ENCODE measurements at regions not wholly inside any gene's neighbourhood (a gene's known extent, or its start where the extent isn't known, plus 50 kb on each side); places are given as distances from the start of the nearest gene placed in this dataset.

DNA sequence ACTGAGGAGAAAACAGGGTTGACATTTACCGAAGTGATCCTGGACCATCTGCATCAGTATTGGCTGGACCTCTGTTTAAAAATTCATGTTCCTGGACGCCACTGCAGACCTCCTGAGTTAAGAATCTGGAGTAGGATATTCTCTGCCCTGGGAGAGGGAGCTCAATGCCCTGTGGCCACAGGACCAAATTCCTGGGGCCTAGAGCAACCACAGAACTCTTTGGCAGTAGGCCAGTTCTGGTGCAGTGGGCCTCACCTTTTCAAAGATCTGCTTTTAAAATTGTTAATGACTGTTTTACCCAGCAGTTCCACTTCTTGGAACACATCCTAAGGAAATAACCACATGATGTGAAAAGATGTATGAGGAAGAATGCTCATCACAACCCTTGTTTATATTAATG lies 133.3 kb upstream of the ADPGK start:
- DNase-seq: no peak

DNA sequence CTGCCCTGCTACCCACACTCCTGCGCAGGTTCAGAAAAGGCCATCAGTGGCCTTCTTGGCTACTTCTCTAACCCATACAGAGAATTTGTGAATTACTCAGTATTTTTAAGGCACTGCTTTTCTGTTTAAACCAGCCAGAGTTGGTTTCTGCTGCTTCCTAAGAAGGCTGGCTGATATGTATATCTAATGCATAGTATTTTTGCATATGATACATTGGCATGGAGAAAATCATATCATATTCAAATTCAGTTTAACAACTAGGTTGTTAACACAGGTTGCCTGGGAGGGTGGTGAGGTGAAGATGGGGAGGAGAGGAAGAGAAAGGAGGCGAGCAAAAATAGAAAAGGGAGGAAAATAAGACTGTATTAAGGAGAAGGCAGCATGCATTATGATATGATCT lies 132.8 kb upstream of the ADPGK start:
- no peak for DNase-seq

DNA sequence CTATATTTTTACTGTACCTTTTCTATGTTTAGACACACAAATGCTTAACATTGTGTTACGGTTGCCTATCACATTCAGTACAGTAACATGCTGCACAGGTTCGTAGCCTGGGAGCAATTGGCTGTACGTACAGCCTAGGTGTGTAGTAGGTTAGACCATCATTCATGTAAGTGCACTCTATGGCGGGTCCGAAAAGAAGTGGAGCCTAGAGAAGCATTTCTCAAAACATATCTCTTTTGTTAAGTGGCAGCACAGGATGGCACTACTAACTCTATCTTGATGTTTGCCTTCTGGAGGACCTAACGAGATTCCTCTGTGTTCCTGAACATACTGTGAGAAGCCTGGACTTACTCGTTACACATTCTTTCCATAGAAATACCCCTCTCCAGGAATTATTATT lies 132.3 kb upstream of the ADPGK start:
- no peak for DNase-seq

DNA sequence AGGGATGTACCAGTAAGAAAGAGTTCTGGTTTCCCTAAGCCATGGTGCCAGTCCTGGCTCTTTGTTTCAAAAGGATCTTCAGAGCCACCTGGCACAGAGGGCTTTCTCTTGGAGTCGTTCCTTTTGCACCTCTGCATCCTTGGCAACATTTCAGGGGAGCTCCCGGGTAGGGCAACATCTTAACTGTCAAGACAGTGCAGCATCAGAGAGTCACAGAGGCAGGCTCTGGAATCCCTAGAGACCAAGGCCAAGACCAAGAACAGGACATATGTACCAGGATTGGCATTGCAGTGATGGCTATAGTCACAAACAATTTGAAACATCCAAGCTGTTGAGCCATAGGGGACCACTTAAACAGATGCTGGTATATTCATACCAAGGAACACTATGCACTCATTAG lies 129.4 kb upstream of the ADPGK start:
- DNase-seq: no peak

DNA sequence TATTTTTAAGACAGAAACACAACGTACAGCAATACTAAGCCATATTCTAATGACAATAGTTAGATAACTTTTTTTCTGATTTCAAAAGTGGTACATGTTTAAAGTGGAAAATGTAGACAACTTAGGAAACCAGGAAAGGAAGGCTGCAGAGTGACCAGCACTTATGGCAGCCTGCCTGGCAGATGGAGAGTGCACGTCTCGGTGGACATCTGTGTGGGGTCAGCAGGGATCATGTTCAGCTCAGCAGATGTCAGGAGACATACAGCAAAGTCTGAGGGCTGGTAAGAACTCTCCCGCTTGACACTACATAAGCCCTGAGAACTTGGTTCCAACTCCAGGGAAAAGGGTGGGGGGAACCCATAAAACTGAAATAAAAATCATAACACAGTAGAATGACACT lies 128.6 kb upstream of the ADPGK start:
- DNase-seq: no peak

GRCh38 chr15:72911626-72912025 lies 128.1 kb upstream of the ADPGK start:
- no peak for DNase-seq

DNA sequence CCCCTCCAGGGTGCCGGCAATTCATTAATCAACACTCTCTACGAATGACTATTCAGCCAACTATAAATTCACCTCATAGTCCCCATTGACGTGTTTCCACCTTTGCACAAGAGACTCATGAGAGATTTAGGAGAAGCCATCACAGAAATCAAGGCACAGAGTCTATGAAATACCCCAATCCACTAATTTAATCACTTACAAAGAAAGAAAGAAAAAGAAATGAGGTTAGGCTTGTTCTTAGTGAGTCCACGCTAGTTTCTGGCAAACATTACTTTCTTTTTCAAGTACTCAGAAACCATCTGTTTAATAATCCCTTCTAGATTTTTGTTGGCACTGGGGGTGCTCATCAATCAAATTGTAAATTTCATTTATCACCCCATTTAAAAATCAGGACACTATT lies 125.2 kb upstream of the ADPGK start:
- no peak for DNase-seq

- no peak for DNase-seq
Measured at GRCh38 chr15:72907733-72908132, 124.2 kb upstream of the ADPGK start.

GRCh38 chr15:72902919-72903260 lies 119.3 kb upstream of the ADPGK start:
- DNase-seq: no peak

DNA sequence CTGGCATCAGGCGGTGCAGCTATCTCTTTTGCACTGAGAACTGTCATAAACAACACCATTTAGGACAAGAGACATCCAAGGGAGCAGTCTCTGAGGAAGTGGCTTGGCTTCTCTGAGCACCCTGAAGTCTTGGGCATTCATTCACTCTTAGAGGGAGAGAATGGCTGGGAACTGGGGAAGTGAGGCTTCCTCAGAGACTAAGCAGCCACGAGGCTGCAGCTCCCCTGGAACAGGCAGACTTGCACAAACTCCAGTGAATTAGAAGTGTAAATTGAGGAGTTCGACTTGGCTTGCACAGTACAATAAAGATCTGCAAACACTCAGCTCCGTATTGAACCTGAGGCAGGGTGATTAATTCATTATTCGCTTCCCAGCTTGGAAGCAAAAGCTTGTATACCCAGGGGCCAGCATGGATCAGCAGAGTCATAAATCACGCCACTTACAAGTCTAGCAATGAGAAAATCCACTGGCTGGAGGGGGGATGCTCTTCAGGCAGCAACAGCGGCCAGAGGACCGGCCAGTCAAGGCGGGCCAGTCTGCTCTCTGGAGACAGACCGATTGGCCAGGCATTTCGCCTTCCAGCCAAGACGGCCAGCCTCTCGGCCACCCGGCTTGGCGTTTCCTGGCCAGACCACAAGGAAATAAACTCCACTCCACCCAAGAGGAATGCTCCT lies 118.8 kb upstream of the ADPGK start:
- no peak for DNase-seq

- DNase-seq: no peak
Measured at GRCh38 chr15:72892986-72893385, 109.4 kb upstream of the ADPGK start.

DNA sequence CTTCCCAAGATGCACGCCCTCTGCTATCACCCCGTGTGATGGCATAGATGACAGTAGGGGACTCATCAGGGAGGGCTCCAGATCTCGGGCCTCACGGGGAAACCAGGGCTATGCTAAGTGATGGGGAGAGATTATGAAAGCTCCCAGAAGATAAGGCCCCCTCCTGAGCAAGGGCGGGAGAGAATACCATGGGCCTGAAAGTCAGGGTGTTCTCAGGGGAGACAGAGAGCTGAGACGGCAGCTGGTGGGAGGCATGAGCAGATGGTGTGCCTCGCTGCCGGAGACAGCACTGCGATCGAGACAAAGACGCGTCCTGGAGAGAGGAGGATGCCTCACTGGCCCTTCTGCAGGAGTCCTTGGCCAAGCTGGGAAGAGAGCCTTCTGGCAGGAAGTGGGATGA lies 106.5 kb upstream of the ADPGK start:
- no peak for DNase-seq

- DNase-seq: no peak
Measured at GRCh38 chr15:72889545-72889944, 106.0 kb upstream of the ADPGK start.

DNA sequence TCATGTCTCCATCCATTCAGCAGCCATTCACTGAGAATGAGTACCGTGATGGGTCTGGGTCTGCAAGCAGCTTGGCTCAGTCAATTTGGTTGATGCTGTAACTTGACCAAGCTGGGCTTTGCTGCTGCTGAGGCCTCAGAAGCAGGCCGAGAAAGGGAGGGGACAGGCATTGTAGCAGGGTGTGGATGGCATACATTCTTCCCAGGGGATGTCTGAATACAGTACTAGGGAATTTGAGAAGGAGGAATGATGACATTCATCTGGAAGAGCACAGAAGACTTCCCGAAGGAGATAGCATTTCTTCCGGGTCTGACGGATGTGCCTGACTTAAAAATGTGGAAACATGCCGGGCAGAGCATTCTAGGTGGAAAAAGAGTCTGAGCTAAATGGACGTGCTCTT lies 105.3 kb upstream of the ADPGK start:
- DNase-seq: no peak

DNA sequence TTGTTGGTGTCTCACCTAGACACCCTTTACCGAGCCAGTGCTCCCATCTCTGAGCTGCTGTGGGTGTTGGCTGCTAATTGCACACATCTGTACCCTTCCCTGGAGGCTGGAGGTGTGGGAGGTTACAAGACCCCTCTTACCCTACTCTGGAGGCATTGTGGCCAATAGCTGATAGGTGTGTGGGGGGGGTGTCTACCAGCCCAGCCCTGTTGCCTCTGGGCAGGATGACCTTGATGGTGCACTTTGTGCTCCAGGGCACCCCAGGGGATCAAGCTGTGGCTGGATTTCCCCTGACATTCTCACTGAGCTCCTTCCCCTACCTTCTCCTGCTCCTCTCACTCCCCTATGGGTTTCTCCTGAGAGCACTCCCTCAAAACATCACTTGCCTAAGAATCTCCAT lies 104.7 kb upstream of the ADPGK start:
- no peak for DNase-seq

DNA sequence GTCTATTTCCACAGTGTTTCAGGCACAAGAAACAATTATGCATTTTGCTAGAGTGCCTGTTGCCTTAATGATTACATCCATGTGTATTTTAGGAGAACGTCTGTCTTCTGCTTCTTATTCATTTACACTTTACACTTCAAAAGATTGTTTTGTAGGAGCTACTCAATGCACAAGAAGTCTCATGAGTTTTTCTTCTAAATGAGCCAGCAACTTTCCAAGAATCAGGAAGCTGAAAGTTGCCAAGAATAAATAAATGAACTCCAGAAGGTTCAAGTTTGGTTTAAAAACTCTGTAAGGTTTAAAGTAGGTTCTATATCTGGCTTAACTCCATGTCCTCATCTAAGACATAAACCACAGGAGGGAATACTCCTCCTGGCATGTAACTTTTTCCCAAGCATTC lies 103.8 kb upstream of the ADPGK start:
- DNase-seq: no peak

DNA sequence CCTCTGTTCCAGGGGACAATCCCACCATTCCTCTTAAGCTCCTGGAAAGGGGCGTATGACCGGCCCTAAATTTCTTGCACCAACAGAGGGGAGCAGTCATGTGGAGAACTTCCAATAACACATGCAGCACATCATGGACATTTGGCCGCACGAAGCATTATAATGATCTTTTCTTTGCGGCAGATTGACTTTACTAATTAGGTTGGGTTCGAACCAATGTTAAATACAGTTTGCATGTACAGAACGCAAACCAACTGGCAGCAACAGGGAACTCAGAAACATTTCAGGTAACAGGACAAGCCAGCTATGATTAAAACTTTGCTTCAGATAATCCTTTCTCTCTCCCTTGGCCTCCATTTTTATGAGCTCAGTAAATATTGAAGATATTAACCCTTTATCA lies 100.8 kb upstream of the ADPGK start:
- no peak for DNase-seq

DNA sequence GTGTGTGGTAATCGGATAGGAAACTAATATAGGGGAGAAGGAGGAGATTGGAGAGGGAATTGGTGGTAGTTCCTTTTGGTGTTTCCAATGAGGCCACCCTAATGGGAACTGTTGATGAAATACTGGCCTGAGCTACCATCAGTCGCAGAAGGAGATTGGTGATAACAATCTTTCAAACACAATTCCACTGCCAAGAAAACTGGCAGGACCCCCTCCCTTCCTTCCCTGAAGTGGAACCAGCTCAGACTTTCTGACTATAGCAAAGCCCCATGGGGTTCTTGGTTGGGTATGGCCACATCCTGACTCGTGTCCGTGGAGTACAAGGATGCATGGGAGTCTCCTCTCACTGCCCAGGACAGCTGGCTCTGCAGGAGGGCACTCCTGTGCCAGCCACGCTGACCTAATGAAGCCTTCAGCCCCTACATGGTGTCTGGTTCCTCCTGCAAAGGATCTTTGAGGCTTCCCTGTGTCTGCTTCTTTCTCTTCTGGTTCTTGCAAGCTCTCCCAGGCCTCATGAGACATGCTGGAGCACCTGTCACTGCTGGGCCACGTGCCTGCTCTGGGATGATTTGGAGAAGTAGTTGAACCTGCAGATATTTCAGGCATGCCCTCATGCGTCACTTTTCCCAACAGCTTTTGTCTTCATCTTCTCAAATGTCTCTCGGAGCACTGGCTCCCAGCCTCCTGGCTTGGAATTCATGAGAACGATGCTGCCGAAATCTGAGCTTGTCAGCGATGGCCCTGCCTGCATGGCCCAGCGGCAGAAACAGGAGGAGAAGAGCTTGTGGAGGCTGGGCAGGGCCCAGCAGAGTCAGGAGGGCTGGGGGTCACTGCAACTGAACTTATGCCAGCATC lies 90.0 kb upstream of the ADPGK start:
- no peak for DNase-seq

- DNase-seq: no peak
Measured at GRCh38 chr15:72872066-72872845, 88.7 kb upstream of the ADPGK start.

- no peak for DNase-seq
Measured at GRCh38 chr15:72866866-72867616, 83.5 kb upstream of the ADPGK start.

DNA sequence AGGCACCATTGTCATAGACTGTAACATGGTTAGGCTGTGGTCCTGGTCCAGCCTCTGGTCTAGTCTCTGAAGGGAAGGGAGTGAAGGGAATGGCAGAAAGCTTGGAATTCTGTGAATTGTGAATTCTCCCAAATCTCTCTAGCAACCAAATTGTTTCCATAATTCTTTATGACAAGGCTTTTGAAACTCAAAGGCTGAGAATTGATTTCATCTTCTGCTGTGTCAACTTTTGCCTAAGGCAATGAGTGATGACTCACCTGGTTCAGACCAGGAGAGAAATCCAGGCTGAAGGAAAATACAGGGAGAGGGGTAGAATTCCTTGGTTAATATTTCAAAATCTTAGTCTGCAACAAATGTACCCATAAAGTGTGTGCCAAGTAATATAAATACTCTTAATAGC lies 82.6 kb upstream of the ADPGK start:
- DNase-seq: no peak

DNA sequence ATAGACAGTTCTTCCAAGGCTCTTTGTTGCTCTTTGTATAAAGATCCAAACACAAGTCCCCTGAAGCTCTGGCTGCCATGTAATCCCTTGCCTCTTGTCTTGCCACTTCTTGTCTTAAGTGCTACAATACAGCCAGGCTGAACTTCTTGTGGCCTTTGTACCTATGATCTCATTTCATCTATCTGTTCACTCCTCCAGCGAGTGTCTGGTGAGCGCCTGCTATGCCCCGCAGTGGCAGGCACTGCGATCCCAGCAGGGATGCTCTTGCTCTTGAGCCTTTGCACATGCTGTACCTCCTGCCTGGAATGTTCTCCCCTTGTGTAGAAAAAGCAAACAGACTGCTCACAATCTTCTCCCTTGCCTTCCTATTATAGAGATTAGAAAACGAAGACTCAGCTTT lies 81.9 kb upstream of the ADPGK start:
- no peak for DNase-seq

DNA sequence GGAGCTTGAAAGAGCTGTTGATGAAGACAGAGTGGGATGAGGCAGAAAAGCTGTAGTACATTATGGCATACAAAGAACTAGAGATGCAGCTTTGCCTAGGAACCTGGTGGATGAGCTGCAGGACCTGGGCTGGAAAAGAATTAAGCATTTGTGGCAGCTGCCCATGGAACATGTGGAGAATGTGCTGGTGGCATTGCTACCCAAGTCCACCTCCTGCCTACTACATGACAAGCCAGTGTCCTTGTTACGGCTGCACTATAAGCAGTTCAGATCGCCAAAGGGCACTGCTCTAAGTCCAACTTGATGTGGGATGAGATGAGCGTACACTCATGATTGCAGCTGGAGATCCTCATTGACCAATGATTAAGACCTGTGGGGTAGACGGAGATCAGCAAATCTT lies 81.1 kb upstream of the ADPGK start:
- no peak for DNase-seq
